ENCODE measurements at regions not wholly inside any gene's neighbourhood (a gene's known extent, or its start where the extent isn't known, plus 50 kb on each side); places are given as distances from the start of the nearest gene placed in this dataset.

GRCh38 chr7:70951271-70951962, 180.5 kb upstream of the GALNT17 start:
- CTCF ChIA-PET: no interaction called here
- POLR2A ChIA-PET: no interaction called here

GRCh38 chr7:70952311-70952710, 179.6 kb upstream of the GALNT17 start:
- ChIA-PET POLR2A (no interaction called here), CTCF (interaction anchor here (0.6 kb wide), 1 partner anchor 97 kb away, joined by 3 read pairs; no protein-coding TSS in a partner anchor)
- H3K27me3 ChIP-seq (ENCODE audit: control insufficient read depth, insufficient read depth, low read length): no peaks in the 10 kb centered on the region
- H3K36me3 ChIP-seq (ENCODE audit: control insufficient read depth, insufficient read depth, low read length): no peaks in the 10 kb centered on the region
- no peak for TF ChIP-seq CTCF (IDR thresholded peaks at IDR 0.05; ENCODE audit: insufficient read depth, low read depth, low read length)
- H3K4me3 ChIP-seq (ENCODE audit: low read depth, low read length): no peak overlapping the region
- no peak for DNase-seq (ENCODE audit: low read depth)

More at GRCh38 chr7:70951271-70951962, 180.5 kb upstream of the GALNT17 start:
- no peaks in the 10 kb centered on the region for H3K36me3 ChIP-seq (ENCODE audit: control insufficient read depth, insufficient read depth, low read length)
- TF ChIP-seq CTCF (IDR thresholded peaks at IDR 0.05; ENCODE audit: insufficient read depth, low read depth, low read length): no peak
- no peaks in the 10 kb centered on the region for H3K27me3 ChIP-seq (ENCODE audit: control insufficient read depth, insufficient read depth, low read length)
- DNase-seq (ENCODE audit: low read depth): no peak
- no peak overlapping the region for H3K4me3 ChIP-seq (ENCODE audit: low read depth, low read length)

- no peak for DNase-seq (ENCODE audit: low read depth)
- Histone ChIP-seq H3K27me3 (ENCODE audit: control insufficient read depth, insufficient read depth, low read length) (no peaks in the 10 kb centered on the region), H3K36me3 (ENCODE audit: control insufficient read depth, insufficient read depth, low read length) (no peaks in the 10 kb centered on the region), H3K4me3 (ENCODE audit: low read depth, low read length) (no peak overlapping the region)
- CTCF ChIA-PET: no interaction called here
- POLR2A ChIA-PET: no interaction called here
- TF ChIP-seq CTCF (IDR thresholded peaks at IDR 0.05; ENCODE audit: insufficient read depth, low read depth, low read length): no peak
These were observed 178.6 kb upstream of the GALNT17 start for GRCh38 chr7:70953331-70953741.

- Histone ChIP-seq H3K36me3 (ENCODE audit: control insufficient read depth, insufficient read depth, low read length) (no peaks in the 10 kb centered on the region), H3K4me3 (ENCODE audit: low read depth, low read length) (no peak overlapping the region), H3K27me3 (ENCODE audit: control insufficient read depth, insufficient read depth, low read length) (no peaks in the 10 kb centered on the region)
- CTCF ChIA-PET: no interaction called here
- TF ChIP-seq CTCF (IDR thresholded peaks at IDR 0.05; ENCODE audit: insufficient read depth, low read depth, low read length): no peak
- POLR2A ChIA-PET: no interaction called here
- DNase-seq (ENCODE audit: low read depth): no peak
These were observed 178.1 kb upstream of the GALNT17 start for GRCh38 chr7:70953796-70954195.

GRCh38 chr7:70972693-70973092, 159.3 kb upstream of the GALNT17 start:
- no peak for DNase-seq (ENCODE audit: low read depth)
- POLR2A ChIA-PET: no interaction called here
- TF ChIP-seq CTCF (IDR thresholded peaks at IDR 0.05; ENCODE audit: insufficient read depth, low read depth, low read length): no peak
- Histone ChIP-seq H3K27me3 (ENCODE audit: control insufficient read depth, insufficient read depth, low read length) (no peaks in the 10 kb centered on the region), H3K36me3 (ENCODE audit: control insufficient read depth, insufficient read depth, low read length) (no peaks in the 10 kb centered on the region), H3K4me3 (ENCODE audit: low read depth, low read length) (no peak overlapping the region)
- CTCF ChIA-PET: no interaction called here
